ENCODE measurements at regions not wholly inside any gene's neighbourhood (a gene's known extent, or its start where the extent isn't known, plus 50 kb on each side); places are given as distances from the start of the nearest gene placed in this dataset.

DNA sequence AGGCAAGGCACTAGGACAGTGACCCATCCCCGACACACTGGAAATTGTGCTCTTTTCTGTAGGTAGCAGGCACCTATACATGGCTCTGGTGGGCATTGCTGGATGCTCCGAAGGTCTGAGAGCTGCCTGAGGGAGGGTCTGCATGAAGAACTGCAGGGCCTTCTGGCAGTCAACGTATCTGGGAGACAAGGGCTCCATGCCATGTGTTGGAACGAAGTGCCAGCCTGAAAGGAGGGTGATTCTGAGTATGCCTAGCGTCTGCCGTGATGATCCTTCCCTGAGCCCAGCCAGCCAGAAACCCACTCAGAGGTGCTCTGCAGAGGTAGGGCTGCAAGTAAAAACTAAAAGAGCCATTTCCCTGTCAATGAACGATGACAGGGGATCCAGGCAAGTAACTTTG lies 453.2 kb downstream of the MED10 start:
- DNase-seq, result no peak
- TF ChIP-seq, protein P1, sequence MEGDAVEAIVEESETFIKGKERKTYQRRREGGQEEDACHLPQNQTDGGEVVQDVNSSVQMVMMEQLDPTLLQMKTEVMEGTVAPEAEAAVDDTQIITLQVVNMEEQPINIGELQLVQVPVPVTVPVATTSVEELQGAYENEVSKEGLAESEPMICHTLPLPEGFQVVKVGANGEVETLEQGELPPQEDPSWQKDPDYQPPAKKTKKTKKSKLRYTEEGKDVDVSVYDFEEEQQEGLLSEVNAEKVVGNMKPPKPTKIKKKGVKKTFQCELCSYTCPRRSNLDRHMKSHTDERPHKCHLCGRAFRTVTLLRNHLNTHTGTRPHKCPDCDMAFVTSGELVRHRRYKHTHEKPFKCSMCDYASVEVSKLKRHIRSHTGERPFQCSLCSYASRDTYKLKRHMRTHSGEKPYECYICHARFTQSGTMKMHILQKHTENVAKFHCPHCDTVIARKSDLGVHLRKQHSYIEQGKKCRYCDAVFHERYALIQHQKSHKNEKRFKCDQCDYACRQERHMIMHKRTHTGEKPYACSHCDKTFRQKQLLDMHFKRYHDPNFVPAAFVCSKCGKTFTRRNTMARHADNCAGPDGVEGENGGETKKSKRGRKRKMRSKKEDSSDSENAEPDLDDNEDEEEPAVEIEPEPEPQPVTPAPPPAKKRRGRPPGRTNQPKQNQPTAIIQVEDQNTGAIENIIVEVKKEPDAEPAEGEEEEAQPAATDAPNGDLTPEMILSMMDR (IDR thresholded peaks at IDR 0.05), result no peak
- TF ChIP-seq POLR2A (IDR thresholded peaks at IDR 0.05), result no peak
- ATAC-seq, result no peak
- no peaks in the 10 kb centered on the region for H3K9me3 ChIP-seq
- intact Hi-C loops (cut with DNase I), result no loop called here
- no peak overlapping the region for H3K27ac ChIP-seq
- WGBS (ENCODE audit: insufficient coverage, low coverage, low lambda C conversion rate, missing lambda C conversion rate), result 74% methylated on average over 6 of the region's 7 CpGs
- no peaks in the 10 kb centered on the region for H3K4me1 ChIP-seq
- no peaks in the 10 kb centered on the region for H3K36me3 ChIP-seq
- H3K27me3 ChIP-seq, result no peaks in the 10 kb centered on the region
- H3K4me3 ChIP-seq, result no peak overlapping the region

DNA sequence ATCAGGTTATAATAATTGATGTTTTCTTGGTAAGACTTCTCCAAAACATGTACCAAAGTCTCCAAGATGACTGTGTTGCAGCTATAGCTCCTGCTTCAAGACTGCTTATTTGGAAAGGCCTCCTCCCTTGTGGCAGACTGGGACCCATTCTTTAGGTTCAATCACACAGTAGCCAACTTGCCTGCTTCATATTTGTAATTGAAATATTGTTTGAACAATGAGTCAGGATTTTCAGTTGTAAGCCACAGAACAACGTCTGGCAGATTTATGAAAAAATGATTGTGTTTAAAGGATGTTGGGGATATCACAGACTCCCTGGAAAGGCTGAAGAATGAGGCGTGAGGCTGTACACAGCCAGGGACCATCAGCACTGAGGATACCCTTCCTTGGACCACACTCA lies 458.9 kb downstream of the MED10 start:
- H3K9me3 ChIP-seq, result no peaks in the 10 kb centered on the region
- H3K27me3 ChIP-seq, result no peaks in the 10 kb centered on the region
- DNase-seq (no peak), ATAC-seq (no peak)
- no peak for TF ChIP-seq POLR2A (IDR thresholded peaks at IDR 0.05)
- TF ChIP-seq, protein P1 (IDR thresholded peaks at IDR 0.05), result no peak
- H3K36me3 ChIP-seq, result no peaks in the 10 kb centered on the region
- no peak overlapping the region for H3K27ac ChIP-seq
- H3K4me3 ChIP-seq, result no peak overlapping the region
- intact Hi-C loops (cut with DNase I), result no loop called here
- no peaks in the 10 kb centered on the region for H3K4me1 ChIP-seq
- WGBS (ENCODE audit: insufficient coverage, low coverage, low lambda C conversion rate, missing lambda C conversion rate), result 16% methylated on average over 2 of the region's 2 CpGs

DNA sequence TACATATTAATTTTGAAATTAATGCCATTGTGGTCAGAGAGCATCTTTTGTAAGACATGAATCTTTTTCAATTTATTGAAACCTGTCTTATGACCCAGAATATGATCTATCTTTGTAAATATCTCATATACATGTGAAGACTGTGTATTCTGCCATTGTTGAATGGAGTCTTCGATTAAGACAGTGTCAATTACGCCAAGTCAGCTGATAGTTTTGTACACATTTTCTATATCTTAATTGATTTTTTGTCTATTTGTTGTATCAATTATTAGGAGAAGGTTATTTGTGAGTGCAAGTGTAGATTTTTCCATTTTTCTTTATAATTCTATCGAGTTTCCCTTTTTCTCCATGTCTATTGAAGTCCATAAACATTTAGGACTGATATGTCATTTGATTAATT lies 471.6 kb downstream of the MED10 start:
- H3K36me3 ChIP-seq, result no peaks in the 10 kb centered on the region
- TF ChIP-seq, protein P1 (IDR thresholded peaks at IDR 0.05), result no peak
- no peak for TF ChIP-seq POLR2A (IDR thresholded peaks at IDR 0.05)
- no peak overlapping the region for H3K4me3 ChIP-seq
- no peak overlapping the region for H3K27ac ChIP-seq
- WGBS (ENCODE audit: insufficient coverage, low coverage, low lambda C conversion rate, missing lambda C conversion rate), result 63% methylated on average over 3 of the region's 3 CpGs
- DNase-seq (no peak), ATAC-seq (no peak)
- no peaks in the 10 kb centered on the region for H3K27me3 ChIP-seq
- no peaks in the 10 kb centered on the region for H3K4me1 ChIP-seq
- intact Hi-C loops (cut with DNase I), result no loop called here
- H3K9me3 ChIP-seq, result no peaks in the 10 kb centered on the region

DNA sequence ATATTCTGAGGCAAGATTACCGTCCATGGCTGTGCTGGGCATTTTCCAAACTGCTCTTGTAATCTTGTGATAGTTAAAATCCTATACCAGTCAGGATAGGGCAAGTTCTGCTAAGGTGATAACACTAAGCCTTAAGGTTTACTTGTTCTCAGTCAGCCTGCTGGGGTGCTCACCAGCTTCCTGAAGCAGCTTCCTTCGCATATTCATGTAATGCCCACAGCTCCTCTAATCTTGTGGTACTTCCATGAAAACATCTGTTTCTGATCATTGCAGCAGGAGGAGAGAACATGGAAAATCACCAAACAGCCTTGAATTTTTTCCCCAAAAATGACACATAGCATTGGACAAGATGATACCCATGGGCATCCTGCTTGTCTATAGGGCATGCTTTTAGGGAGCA lies 473.2 kb downstream of the MED10 start:
- H3K27ac ChIP-seq, result no peak overlapping the region
- H3K27me3 ChIP-seq, result no peaks in the 10 kb centered on the region
- H3K4me1 ChIP-seq, result no peaks in the 10 kb centered on the region
- WGBS (ENCODE audit: insufficient coverage, low coverage, low lambda C conversion rate, missing lambda C conversion rate), result 43% methylated on average over 2 of the region's 2 CpGs
- no peak overlapping the region for H3K4me3 ChIP-seq
- intact Hi-C loops (cut with DNase I), result no loop called here
- H3K9me3 ChIP-seq, result no peaks in the 10 kb centered on the region
- ATAC-seq, result no peak
- no peak for DNase-seq
- TF ChIP-seq POLR2A (IDR thresholded peaks at IDR 0.05), result no peak
- TF ChIP-seq, protein P1 (IDR thresholded peaks at IDR 0.05), result no peak
- no peaks in the 10 kb centered on the region for H3K36me3 ChIP-seq

DNA sequence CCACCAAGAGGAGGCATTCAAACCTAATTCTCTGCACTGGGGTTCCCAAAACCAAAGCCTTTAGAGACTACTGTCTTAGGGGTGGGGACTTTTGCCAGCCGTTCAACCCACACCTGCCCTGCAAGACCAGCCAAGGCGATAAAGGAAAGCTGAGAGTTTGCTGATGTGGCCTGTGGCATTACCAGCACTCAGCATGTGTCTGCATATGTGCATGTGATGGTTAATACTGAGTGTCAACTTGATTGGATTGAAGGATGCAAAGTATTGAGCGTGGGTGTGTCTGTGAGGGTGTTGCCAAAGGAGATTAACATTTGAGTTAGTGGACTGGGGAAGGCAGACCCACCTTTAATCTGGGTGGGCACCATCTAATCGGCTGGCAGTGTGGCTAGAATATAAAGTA lies 474.2 kb downstream of the MED10 start:
- no peak for DNase-seq
- Histone ChIP-seq H3K27me3 (no peaks in the 10 kb centered on the region), H3K27ac (no peak overlapping the region), H3K4me1 (no peaks in the 10 kb centered on the region), H3K4me3 (no peak overlapping the region), H3K9me3 (no peaks in the 10 kb centered on the region), H3K36me3 (no peaks in the 10 kb centered on the region)
- TF ChIP-seq, protein P1 (IDR thresholded peaks at IDR 0.05), result no peak
- no peak for TF ChIP-seq POLR2A (IDR thresholded peaks at IDR 0.05)
- intact Hi-C loops (cut with DNase I), result no loop called here
- no peak for ATAC-seq
- WGBS (ENCODE audit: insufficient coverage, low coverage, low lambda C conversion rate, missing lambda C conversion rate), result 42% methylated on average over 4 of the region's 4 CpGs
